ENCODE measurements at regions not wholly inside any gene's neighbourhood (a gene's known extent, or its start where the extent isn't known, plus 50 kb on each side); places are given as distances from the start of the nearest gene placed in this dataset.

GRCh38 chr6:94548201-94548600 is 1029.1 kb upstream of the MANEA start:
- TF ChIP-seq POLR2A (IDR thresholded peaks at IDR 0.05) (no peak), CTCF (IDR thresholded peaks at IDR 0.05) (no peak)
- no peak for DNase-seq
- 48 to 61% (median 54%) methylated on average over 4 of the region's 4 CpGs for WGBS, 4 donors
- H3K4me3 ChIP-seq = no peak overlapping the region
- no peak overlapping the region for H3K27ac ChIP-seq
- H3K4me1 ChIP-seq (replicated peaks in 1 of 2) = no peaks in the 10 kb centered on the region
- H3K9me3 ChIP-seq (replicated peaks in 1 of 3) = no peaks in the 10 kb centered on the region
- H3K27me3 ChIP-seq = no peaks in the 10 kb centered on the region
- no peaks in the 10 kb centered on the region for H3K36me3 ChIP-seq (replicated peaks in 1 of 2)
- intact Hi-C loops (cut with DNase I) = no loop called here

GRCh38 chr6:94535798-94536197 is 1041.5 kb upstream of the MANEA start:
- no peak for DNase-seq
- intact Hi-C loops (cut with DNase I) = no loop called here
- WGBS, 4 donors = 85 to 90% (median 86%) methylated on average over 1 of the region's 1 CpG

GRCh38 chr6:94511502-94512088 is 1065.7 kb upstream of the MANEA start:
- DNase-seq = no peak
- intact Hi-C loops (cut with DNase I) = no loop called here
- Histone ChIP-seq H3K27ac (no peak overlapping the region), H3K27me3 (no peaks in the 10 kb centered on the region), H3K9me3 (replicated peaks in 1 of 3) (no peaks in the 10 kb centered on the region), H3K36me3 (replicated peaks in 1 of 2) (no peaks in the 10 kb centered on the region), H3K4me3 (no peak overlapping the region), H3K4me1 (replicated peaks in 1 of 2) (no peaks in the 10 kb centered on the region)
- TF ChIP-seq CTCF (IDR thresholded peaks at IDR 0.05) = no peak
- no peak for TF ChIP-seq POLR2A (IDR thresholded peaks at IDR 0.05)
- 71 to 85% (median 84%) methylated on average over 6 to 17 of the region's 17 CpGs for WGBS, 4 donors

More at GRCh38 chr6:94535798-94536197, 1041.5 kb upstream of the MANEA start:
- Histone ChIP-seq H3K36me3 (replicated peaks in 1 of 2) (no peaks in the 10 kb centered on the region), H3K4me3 (no peak overlapping the region), H3K4me1 (replicated peaks in 1 of 2) (no peaks in the 10 kb centered on the region), H3K27me3 (no peaks in the 10 kb centered on the region), H3K27ac (no peak overlapping the region), H3K9me3 (replicated peaks in 1 of 3) (no peaks in the 10 kb centered on the region)
- TF ChIP-seq CTCF (IDR thresholded peaks at IDR 0.05) (no peak), POLR2A (IDR thresholded peaks at IDR 0.05) (no peak)

- Histone ChIP-seq H3K27ac (no peak overlapping the region), H3K36me3 (replicated peaks in 1 of 2) (no peaks in the 10 kb centered on the region), H3K9me3 (replicated peaks in 1 of 3) (no peaks in the 10 kb centered on the region), H3K4me1 (replicated peaks in 1 of 2) (no peaks in the 10 kb centered on the region), H3K27me3 (no peaks in the 10 kb centered on the region), H3K4me3 (no peak overlapping the region)
- 51 to 88% (median 81%) methylated on average over 11 to 18 of the region's 18 CpGs for WGBS, 4 donors
- TF ChIP-seq CTCF (IDR thresholded peaks at IDR 0.05) (no peak), POLR2A (IDR thresholded peaks at IDR 0.05) (no peak)
- intact Hi-C loops (cut with DNase I) = no loop called here
- peak in 2 of 7 donors; percentile 12 to 42 for DNase-seq
Measured at GRCh38 chr6:94510877-94511276, 1066.5 kb upstream of the MANEA start.

Measured in adrenal gland (tissue), 9 donors.